SH-SY5Y (cell line): ENCODE measurements at regions not wholly inside any gene's neighbourhood (a gene's known extent, or its start where the extent isn't known, plus 50 kb on each side); places are given as distances from the start of the nearest gene placed in this dataset.

Experiments used
- GATA2 ChIP-seq: IDR thresholded peaks from 2 replicates; pipeline ENCODE4 v1.6.1; 2011; ENCODE audit warnings: mild to moderate bottlenecking, low read depth, low read length
- GATA3 ChIP-seq: IDR thresholded peaks from 2 replicates; pipeline ENCODE4 v1.6.1; 2011; ENCODE audit warnings: low read depth, mild to moderate bottlenecking, low read length, moderate library complexity

- TF ChIP-seq GATA2 (no peak), GATA3 (no peak)
Observed at GRCh38 chr16:54487933-54488332, 201.3 kb upstream of the IRX3 start.

GRCh38 chr16:54484700-54485099 lies 198.1 kb upstream of the IRX3 start:
- TF ChIP-seq GATA3 (no peak), GATA2 (no peak)

- peak; percentile 79 for TF ChIP-seq GATA2
- TF ChIP-seq GATA3, result peak; percentile 68
Observed at GRCh38 chr16:54482892-54483574, 196.4 kb upstream of the IRX3 start.

GRCh38 chr16:54480429-54480828 lies 193.8 kb upstream of the IRX3 start:
- TF ChIP-seq GATA3 (no peak), GATA2 (no peak)

- TF ChIP-seq GATA3 (no peak), GATA2 (no peak)
Observed at GRCh38 chr16:54479546-54479945, 193.0 kb upstream of the IRX3 start.

- TF ChIP-seq GATA3, result no peak
Observed at GRCh38 chr16:54477714-54478113, 191.1 kb upstream of the IRX3 start.

GRCh38 chr16:54475019-54475601 lies 188.5 kb upstream of the IRX3 start:
- TF ChIP-seq GATA3 (no peak), GATA2 (no peak)

GRCh38 chr16:54473226-54473993 lies 186.8 kb upstream of the IRX3 start:
- TF ChIP-seq GATA2, result no peak
- TF ChIP-seq GATA3, result no peak

GRCh38 chr16:54467398-54467797 lies 180.8 kb upstream of the IRX3 start:
- TF ChIP-seq GATA2 (no peak), GATA3 (no peak)

GRCh38 chr16:54466233-54466632 lies 179.6 kb upstream of the IRX3 start:
- no peak for TF ChIP-seq GATA3
- TF ChIP-seq GATA2, result no peak

GRCh38 chr16:54465063-54465462 lies 178.5 kb upstream of the IRX3 start:
- TF ChIP-seq GATA3 (no peak), GATA2 (no peak)

GRCh38 chr16:54462771-54463170 lies 176.2 kb upstream of the IRX3 start:
- TF ChIP-seq GATA3, result no peak
- no peak for TF ChIP-seq GATA2

- TF ChIP-seq GATA2, result no peak
Observed at GRCh38 chr16:54462151-54462651, 175.6 kb upstream of the IRX3 start.

- TF ChIP-seq GATA2, result no peak
- TF ChIP-seq GATA3, result no peak
Observed at GRCh38 chr16:54460263-54460860, 173.8 kb upstream of the IRX3 start.

- TF ChIP-seq GATA3 (no peak), GATA2 (no peak)
Observed at GRCh38 chr16:54459509-54460262, 173.1 kb upstream of the IRX3 start.
